Natural killer cell (primary cell): ENCODE measurements at regions not wholly inside any gene's neighbourhood (a gene's known extent, or its start where the extent isn't known, plus 50 kb on each side); places are given as distances from the start of the nearest gene placed in this dataset.

Source experiments
- ATAC-seq, 3 donors: fragments of 150-1000 bp in 2 of 3; fragments of 200-7000 bp in 1 of 3; cut with Tn5 transposase; 1 replicate in 1 of 3; 2 replicates in 2 of 3; pipeline ENCODE4 v1.10.0; 2021; ENCODE audit warnings: mild to moderate bottlenecking in 2 of 3, moderate library complexity in 2 of 3
- DNase-seq, 2 donors: peaks; one replicate each; pipeline versions ENCODE4 v3.0.0 to v3.0.0-alpha.2; 2013 to 2021; ENCODE audit warnings: mixed read lengths in 1 of 2
- H3K27ac ChIP-seq: one replicate; pipeline ENCODE4 v1.5.1; 2013; ENCODE audit warnings: mild to moderate bottlenecking, low read length
- H3K27me3 ChIP-seq: one replicate; pipeline ENCODE4 v1.6.1; 2013; ENCODE audit warnings: low read length; ENCODE audit not compliant: control insufficient read depth, insufficient read depth
- H3K36me3 ChIP-seq: one replicate; pipeline ENCODE4 v1.6.1; 2013; ENCODE audit warnings: low read length; ENCODE audit not compliant: control insufficient read depth, insufficient read depth
- H3K4me1 ChIP-seq: one replicate; pipeline ENCODE4 v1.6.1; 2013; ENCODE audit warnings: low read length; ENCODE audit not compliant: control insufficient read depth, insufficient read depth
- H3K4me3 ChIP-seq: one replicate; pipeline ENCODE4 v1.5.1; 2013; ENCODE audit warnings: low read length
- H3K9me3 ChIP-seq: one replicate; pipeline ENCODE4 v1.6.1; 2013; ENCODE audit warnings: low read length; ENCODE audit not compliant: control insufficient read depth, insufficient read depth
- H3K27ac Mint-ChIP-seq, 2 donors: one replicate each; pipeline ENCODE4 v1.8.0; 2022; ENCODE audit warnings: mild to moderate bottlenecking in 2 of 2, mixed read lengths in 2 of 2, moderate library complexity in 1 of 2
- H3K27me3 Mint-ChIP-seq, 2 donors: one replicate each; pipeline ENCODE4 v1.8.0; 2022; ENCODE audit warnings: low read depth in 2 of 2, mixed read lengths in 2 of 2
- H3K36me3 Mint-ChIP-seq: one replicate; pipeline ENCODE4 v1.8.0; 2022; ENCODE audit warnings: mixed read lengths
- H3K4me1 Mint-ChIP-seq, 2 donors: one replicate each; pipeline ENCODE4 v1.8.0; 2022; ENCODE audit warnings: mixed read lengths in 2 of 2
- H3K4me3 Mint-ChIP-seq: one replicate; pipeline ENCODE4 v1.8.0; 2022; ENCODE audit warnings: mild to moderate bottlenecking, moderate library complexity, mixed read lengths
- H3K9me3 Mint-ChIP-seq, 2 donors: one replicate each; pipeline ENCODE4 v1.8.0; 2022; ENCODE audit warnings: mixed read lengths in 2 of 2
- WGBS: methylation state at CpG from one replicate; pipeline ENCODE4 v1.1.7; 2013; ENCODE audit warnings: missing lambda C conversion rate; ENCODE audit not compliant: insufficient coverage; 5-methylcytosine and 5-hydroxymethylcytosine counted together
- intact Hi-C: fragments of 100-400 bp; cut with micrococcal nuclease; formaldehyde crosslinking; loops from one replicate; pipeline ENCODE4 v1.14.2; 2022
- TF ChIP-seq, protein P1 (sequence below): fragments of 200-600 bp; IDR thresholded peaks from one replicate; pipeline ENCODE4 v1.8.0; 2022; ENCODE audit warnings: antibody characterized with exemption

DNA sequence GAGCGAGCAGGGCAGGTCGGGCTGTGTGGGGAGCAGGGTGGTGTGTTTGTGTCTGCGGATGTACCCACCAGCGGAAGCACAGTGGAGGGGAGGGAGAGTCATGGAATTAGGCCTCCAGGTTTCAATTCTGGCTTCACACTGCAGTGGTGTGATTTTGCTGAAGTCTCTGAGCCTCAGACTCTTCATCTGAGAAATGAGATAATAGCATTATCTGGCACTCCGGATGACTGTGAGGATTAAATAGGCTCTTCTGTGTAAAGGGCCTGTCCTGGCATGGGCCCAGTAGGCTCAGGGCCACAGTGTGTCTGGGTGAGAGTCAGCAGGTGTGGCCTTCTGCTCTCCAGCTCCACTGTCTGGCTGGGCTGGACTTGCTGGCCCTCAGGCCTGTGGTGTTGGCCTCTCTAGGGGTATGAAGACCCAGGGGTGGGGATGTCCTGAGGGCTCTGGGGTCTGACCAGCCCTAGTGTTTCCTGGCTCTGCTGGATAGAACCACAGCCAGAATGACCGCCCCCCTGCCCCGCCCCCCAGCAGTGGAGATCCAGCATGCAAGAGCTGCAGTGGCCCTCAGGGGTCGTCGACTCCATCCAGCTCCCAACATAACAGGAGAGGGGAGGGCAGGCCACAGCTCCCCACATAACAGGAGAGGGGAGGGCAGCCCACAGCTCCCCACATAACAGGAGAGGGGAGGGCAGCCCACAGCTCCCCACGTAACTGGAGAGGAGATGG is 178.6 kb downstream of the RPS24 start:
- DNase-seq (no peak), ATAC-seq (no peak)
- no peaks in the 10 kb centered on the region for H3K4me1 ChIP-seq
- H3K27ac ChIP-seq: no peak overlapping the region
- H3K4me3 ChIP-seq: no peak overlapping the region
- WGBS: 89% methylated on average over 8 of the region's 10 CpGs
- no peaks in the 10 kb centered on the region for H3K9me3 Mint-ChIP-seq
- H3K27me3 ChIP-seq: no peaks in the 10 kb centered on the region
- no peaks in the 10 kb centered on the region for H3K9me3 ChIP-seq
- no peak overlapping the region for H3K27ac Mint-ChIP-seq
- no peaks in the 10 kb centered on the region for H3K36me3 ChIP-seq
- no peaks in the 10 kb centered on the region for H3K4me1 Mint-ChIP-seq
- H3K36me3 Mint-ChIP-seq: no peaks in the 10 kb centered on the region
- no peak overlapping the region for H3K4me3 Mint-ChIP-seq
- TF ChIP-seq, protein P1, sequence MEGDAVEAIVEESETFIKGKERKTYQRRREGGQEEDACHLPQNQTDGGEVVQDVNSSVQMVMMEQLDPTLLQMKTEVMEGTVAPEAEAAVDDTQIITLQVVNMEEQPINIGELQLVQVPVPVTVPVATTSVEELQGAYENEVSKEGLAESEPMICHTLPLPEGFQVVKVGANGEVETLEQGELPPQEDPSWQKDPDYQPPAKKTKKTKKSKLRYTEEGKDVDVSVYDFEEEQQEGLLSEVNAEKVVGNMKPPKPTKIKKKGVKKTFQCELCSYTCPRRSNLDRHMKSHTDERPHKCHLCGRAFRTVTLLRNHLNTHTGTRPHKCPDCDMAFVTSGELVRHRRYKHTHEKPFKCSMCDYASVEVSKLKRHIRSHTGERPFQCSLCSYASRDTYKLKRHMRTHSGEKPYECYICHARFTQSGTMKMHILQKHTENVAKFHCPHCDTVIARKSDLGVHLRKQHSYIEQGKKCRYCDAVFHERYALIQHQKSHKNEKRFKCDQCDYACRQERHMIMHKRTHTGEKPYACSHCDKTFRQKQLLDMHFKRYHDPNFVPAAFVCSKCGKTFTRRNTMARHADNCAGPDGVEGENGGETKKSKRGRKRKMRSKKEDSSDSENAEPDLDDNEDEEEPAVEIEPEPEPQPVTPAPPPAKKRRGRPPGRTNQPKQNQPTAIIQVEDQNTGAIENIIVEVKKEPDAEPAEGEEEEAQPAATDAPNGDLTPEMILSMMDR: no peak
- H3K27me3 Mint-ChIP-seq: peaks cover 21 to 26% of the 10 kb centered on the region in 2 donors
- intact Hi-C loops: loop anchor here (5.0 kb wide), 2 partner anchors 445 to 985 kb away; no protein-coding TSS in a partner anchor

DNA sequence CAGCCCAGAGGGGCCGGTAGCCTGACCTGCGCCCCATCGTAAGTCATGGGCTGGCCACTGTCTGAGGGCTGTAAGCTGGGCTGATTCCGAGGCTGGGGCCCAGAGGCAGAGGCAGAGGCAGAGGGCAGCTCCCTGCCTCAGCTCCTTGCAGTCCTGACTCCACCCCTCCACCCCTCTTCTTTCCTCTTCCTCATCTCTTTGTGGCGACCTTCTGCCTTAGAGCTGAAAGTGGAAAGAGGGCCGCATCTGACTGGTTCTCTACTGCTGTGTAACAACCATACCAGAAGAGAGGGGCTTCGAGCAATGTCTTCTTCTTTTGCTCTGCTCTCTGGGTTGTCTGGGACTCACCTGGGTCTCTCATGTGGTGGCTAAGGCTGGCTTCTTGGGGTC is 179.1 kb downstream of the RPS24 start:
- no peaks in the 10 kb centered on the region for H3K36me3 Mint-ChIP-seq
- ATAC-seq: no peak
- H3K9me3 ChIP-seq: no peaks in the 10 kb centered on the region
- 60% methylated on average over 7 of the region's 7 CpGs for WGBS
- no peak for DNase-seq
- H3K4me3 Mint-ChIP-seq: no peak overlapping the region
- no peaks in the 10 kb centered on the region for H3K4me1 Mint-ChIP-seq
- no peaks in the 10 kb centered on the region for H3K9me3 Mint-ChIP-seq
- peaks cover 22 to 32% of the 10 kb centered on the region in 2 donors for H3K27me3 Mint-ChIP-seq
- H3K27ac ChIP-seq: no peak overlapping the region
- H3K27ac Mint-ChIP-seq: no peak overlapping the region
- no peaks in the 10 kb centered on the region for H3K4me1 ChIP-seq
- H3K4me3 ChIP-seq: no peak overlapping the region
- TF ChIP-seq, protein P1: no peak
- H3K27me3 ChIP-seq: no peaks in the 10 kb centered on the region
- H3K36me3 ChIP-seq: no peaks in the 10 kb centered on the region
- intact Hi-C loops: loop anchor here (5.0 kb wide), 2 partner anchors 445 to 985 kb away; no protein-coding TSS in a partner anchor

DNA sequence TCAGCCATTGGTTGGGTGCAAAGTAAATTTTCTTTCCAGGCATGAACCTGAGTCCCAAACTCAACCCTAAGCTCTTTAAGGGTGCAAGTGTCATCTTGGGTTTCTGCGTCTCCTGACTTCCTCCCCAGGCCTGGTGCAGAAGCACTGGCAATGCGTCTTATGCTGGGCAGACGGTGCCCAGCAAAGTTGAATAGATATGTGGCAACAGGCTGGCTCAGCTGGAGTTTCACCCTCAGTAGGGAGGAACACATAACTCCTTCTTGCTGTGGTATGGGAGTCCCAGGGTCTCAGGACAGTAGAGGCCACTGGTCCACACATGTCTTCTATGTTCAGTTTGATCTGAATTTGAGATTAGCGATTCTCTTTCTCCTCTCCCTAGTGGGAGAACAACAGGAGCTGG is 181.3 kb downstream of the RPS24 start:
- no peak overlapping the region for H3K27ac Mint-ChIP-seq
- H3K4me3 Mint-ChIP-seq: no peak overlapping the region
- ATAC-seq (no peak), DNase-seq (no peak)
- WGBS: 67% methylated on average over 4 of the region's 4 CpGs
- intact Hi-C loops: loop anchor here (5.0 kb wide), 2 partner anchors 442 to 982 kb away; no protein-coding TSS in a partner anchor
- H3K27me3 Mint-ChIP-seq: peaks cover 34 to 39% of the 10 kb centered on the region in 2 donors
- H3K9me3 ChIP-seq: no peaks in the 10 kb centered on the region
- no peaks in the 10 kb centered on the region for H3K36me3 Mint-ChIP-seq
- no peaks in the 10 kb centered on the region for H3K4me1 ChIP-seq
- no peaks in the 10 kb centered on the region for H3K36me3 ChIP-seq
- no peak overlapping the region for H3K27ac ChIP-seq
- no peak overlapping the region for H3K4me3 ChIP-seq
- H3K4me1 Mint-ChIP-seq: no peaks in the 10 kb centered on the region
- H3K27me3 ChIP-seq: no peaks in the 10 kb centered on the region
- H3K9me3 Mint-ChIP-seq: no peaks in the 10 kb centered on the region
- TF ChIP-seq, protein P1: no peak

DNA sequence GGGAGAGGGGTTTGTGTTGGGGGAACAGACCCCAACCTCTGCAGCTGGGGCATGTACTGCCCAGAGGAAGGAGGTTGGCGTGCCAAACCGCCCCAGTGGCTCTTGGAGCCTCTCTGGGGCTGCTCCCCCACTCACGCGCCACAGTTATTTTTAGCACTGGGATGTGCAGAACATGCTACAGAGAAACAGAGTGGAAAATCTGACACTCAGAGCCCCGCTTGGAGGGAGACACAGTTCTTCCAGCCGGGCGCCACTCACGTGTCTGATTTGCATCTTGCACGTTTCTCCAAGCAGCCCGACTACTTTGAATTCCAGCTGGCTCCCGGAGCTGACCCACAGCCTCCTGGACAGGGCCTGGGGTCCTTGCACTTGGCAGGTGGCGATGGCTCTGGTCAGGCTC is 182.0 kb downstream of the RPS24 start:
- Histone ChIP-seq H3K27ac (no peak overlapping the region), H3K4me1 (no peaks in the 10 kb centered on the region), H3K27me3 (no peaks in the 10 kb centered on the region), H3K9me3 (no peaks in the 10 kb centered on the region), H3K36me3 (no peaks in the 10 kb centered on the region), H3K4me3 (no peak overlapping the region)
- H3K36me3 Mint-ChIP-seq: no peaks in the 10 kb centered on the region
- H3K27me3 Mint-ChIP-seq: peaks cover 34 to 39% of the 10 kb centered on the region in 2 donors
- DNase-seq (no peak), ATAC-seq (no peak)
- no peak overlapping the region for H3K27ac Mint-ChIP-seq
- H3K4me1 Mint-ChIP-seq: no peaks in the 10 kb centered on the region
- 23% methylated on average over 12 of the region's 12 CpGs for WGBS
- no peak overlapping the region for H3K4me3 Mint-ChIP-seq
- no peaks in the 10 kb centered on the region for H3K9me3 Mint-ChIP-seq
- intact Hi-C loops: no loop called here
- TF ChIP-seq, protein P1: no peak
